Nephron (organoid): ENCODE measurements at regions not wholly inside any gene's neighbourhood (a gene's known extent, or its start where the extent isn't known, plus 50 kb on each side); places are given as distances from the start of the nearest gene placed in this dataset.

ENCODE experiments used
- H3K27ac Mint-ChIP-seq, 3 experiments: 2 replicates each; pipeline ENCODE4 v1.8.0; 2020; ENCODE audit warnings: mixed read lengths in 3 of 3, mild to moderate bottlenecking in 2 of 3, moderate library complexity in 1 of 3
- H3K27me3 Mint-ChIP-seq: 2 replicates; pipeline ENCODE4 v1.8.0; 2021; ENCODE audit warnings: low read depth, mild to moderate bottlenecking, moderate library complexity, mixed read lengths
- H3K36me3 Mint-ChIP-seq: 2 replicates; pipeline ENCODE4 v1.8.0; 2020; ENCODE audit warnings: low read depth, mixed read lengths
- H3K4me1 Mint-ChIP-seq: 2 replicates; pipeline ENCODE4 v1.8.0; 2020; ENCODE audit warnings: mixed read lengths
- H3K4me3 Mint-ChIP-seq, 3 experiments: 2 replicates each; pipeline ENCODE4 v1.8.0; 2020; ENCODE audit warnings: mild to moderate bottlenecking in 3 of 3, mixed read lengths in 3 of 3, moderate library complexity in 2 of 3
- H3K9me3 Mint-ChIP-seq: 2 replicates; pipeline ENCODE4 v1.8.0; 2020; ENCODE audit warnings: mixed read lengths
- TF ChIP-seq, protein P1 (sequence below), 3 experiments: fragments of 200-600 bp; sonication (generic); IDR thresholded peaks; one replicate each; pipeline ENCODE4 v1.5.0; 2021; ENCODE audit warnings: antibody characterized with exemption in 3 of 3; ENCODE audit not compliant: unreplicated experiment in 3 of 3

DNA sequence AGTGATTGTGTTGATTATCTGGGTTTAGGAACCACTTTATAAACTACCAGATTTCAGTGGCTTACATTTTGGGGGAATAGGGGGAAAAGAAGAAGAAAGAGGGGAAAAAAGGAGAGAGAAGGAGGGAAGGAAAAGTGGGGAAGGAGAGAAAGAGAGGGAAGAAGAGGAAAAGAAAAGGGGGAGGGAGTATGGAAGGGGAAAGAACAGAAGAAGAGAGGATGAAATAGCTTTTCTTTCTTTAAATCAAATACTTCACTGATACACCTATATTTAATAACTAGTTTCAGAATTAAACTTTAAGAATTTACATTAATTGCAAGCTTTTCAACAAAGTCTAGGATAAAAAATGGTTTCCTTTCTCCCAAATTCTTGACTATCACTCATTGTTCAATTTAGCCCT is 289.6 kb downstream of the SDHAF3 start:
- H3K4me3 Mint-ChIP-seq = no peak overlapping the region
- H3K27me3 Mint-ChIP-seq = peaks cover 3% of the 10 kb centered on the region
- TF ChIP-seq, protein P1, sequence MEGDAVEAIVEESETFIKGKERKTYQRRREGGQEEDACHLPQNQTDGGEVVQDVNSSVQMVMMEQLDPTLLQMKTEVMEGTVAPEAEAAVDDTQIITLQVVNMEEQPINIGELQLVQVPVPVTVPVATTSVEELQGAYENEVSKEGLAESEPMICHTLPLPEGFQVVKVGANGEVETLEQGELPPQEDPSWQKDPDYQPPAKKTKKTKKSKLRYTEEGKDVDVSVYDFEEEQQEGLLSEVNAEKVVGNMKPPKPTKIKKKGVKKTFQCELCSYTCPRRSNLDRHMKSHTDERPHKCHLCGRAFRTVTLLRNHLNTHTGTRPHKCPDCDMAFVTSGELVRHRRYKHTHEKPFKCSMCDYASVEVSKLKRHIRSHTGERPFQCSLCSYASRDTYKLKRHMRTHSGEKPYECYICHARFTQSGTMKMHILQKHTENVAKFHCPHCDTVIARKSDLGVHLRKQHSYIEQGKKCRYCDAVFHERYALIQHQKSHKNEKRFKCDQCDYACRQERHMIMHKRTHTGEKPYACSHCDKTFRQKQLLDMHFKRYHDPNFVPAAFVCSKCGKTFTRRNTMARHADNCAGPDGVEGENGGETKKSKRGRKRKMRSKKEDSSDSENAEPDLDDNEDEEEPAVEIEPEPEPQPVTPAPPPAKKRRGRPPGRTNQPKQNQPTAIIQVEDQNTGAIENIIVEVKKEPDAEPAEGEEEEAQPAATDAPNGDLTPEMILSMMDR (IDR thresholded peaks at IDR 0.05; ENCODE audit: unreplicated experiment in 3 of 3) = no peak
- H3K27ac Mint-ChIP-seq = no peak overlapping the region
- H3K36me3 Mint-ChIP-seq = no peaks in the 10 kb centered on the region
- H3K4me1 Mint-ChIP-seq = peaks cover 14% of the 10 kb centered on the region
- no peaks in the 10 kb centered on the region for H3K9me3 Mint-ChIP-seq

DNA sequence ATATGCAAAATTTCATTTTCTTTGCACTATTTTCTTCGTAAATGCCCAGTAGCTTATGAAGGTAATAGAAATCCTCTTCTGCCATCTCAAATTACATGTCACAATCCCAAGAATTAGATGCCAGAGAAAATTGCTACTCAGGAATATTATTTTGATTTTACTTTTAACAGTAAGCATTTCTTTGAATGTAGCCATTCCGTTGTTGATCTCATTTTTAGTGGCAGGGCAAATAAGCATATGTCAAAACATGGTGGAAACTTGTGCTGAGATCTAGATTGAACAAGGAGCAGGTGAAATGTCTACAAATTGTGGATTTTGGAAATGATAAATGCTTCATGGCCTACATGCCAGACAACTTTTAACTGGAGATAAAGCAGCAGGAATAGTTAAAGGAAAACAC is 291.8 kb downstream of the SDHAF3 start:
- H3K27ac Mint-ChIP-seq = no peak overlapping the region
- no peaks in the 10 kb centered on the region for H3K36me3 Mint-ChIP-seq
- H3K27me3 Mint-ChIP-seq = no peaks in the 10 kb centered on the region
- peaks cover 14% of the 10 kb centered on the region for H3K4me1 Mint-ChIP-seq
- no peak overlapping the region for H3K4me3 Mint-ChIP-seq
- TF ChIP-seq, protein P1 (IDR thresholded peaks at IDR 0.05; ENCODE audit: unreplicated experiment in 3 of 3) = no peak
- H3K9me3 Mint-ChIP-seq = no peaks in the 10 kb centered on the region

DNA sequence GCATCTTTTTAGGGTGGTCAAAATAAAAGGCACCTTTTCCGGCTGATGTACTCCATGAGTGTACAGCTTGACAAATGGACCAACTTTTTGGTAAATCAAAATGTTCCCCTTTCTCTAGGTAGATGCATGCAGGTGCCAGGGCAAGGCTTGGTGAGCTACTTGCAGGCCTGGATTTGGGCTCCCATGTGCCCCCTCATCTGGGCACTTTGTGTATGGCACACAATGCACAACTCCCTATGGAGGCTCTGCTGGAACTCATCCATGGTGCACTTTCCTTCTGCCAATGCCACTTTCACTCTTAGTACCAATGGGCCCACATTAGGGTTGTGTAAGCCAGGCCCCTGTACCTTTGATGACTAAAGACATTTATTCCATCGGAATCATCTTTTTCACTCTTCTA is 300.8 kb downstream of the SDHAF3 start:
- Mint-ChIP-seq H3K4me3 (no peak overlapping the region), H3K4me1 (no peaks in the 10 kb centered on the region), H3K36me3 (no peaks in the 10 kb centered on the region), H3K27me3 (peaks cover 5% of the 10 kb centered on the region), H3K9me3 (peaks cover 6% of the 10 kb centered on the region), H3K27ac (no peak overlapping the region)
- TF ChIP-seq, protein P1 (IDR thresholded peaks at IDR 0.05; ENCODE audit: unreplicated experiment in 3 of 3) = no peak

DNA sequence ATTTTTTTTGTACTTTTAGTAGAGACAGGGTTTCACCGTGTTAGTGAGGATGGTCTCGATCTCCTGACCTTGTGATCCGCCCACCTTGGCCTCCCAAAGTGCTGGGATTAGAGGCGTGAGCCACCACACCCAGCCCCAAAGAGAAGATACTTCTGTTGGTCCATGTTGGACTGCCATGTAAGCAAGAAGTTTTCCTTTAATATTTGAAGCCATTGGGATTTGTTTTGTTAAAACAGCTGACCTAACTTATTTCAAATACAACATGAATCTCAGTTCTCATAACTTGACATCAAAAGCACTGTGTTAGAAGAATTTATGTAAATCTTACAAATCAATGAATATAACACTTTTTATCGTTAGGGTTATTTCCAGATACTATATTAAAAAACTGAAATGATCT is 302.4 kb downstream of the SDHAF3 start:
- peaks cover 5% of the 10 kb centered on the region for H3K27me3 Mint-ChIP-seq
- no peaks in the 10 kb centered on the region for H3K4me1 Mint-ChIP-seq
- H3K27ac Mint-ChIP-seq = no peak overlapping the region
- no peak overlapping the region for H3K4me3 Mint-ChIP-seq
- TF ChIP-seq, protein P1 (IDR thresholded peaks at IDR 0.05; ENCODE audit: unreplicated experiment in 3 of 3) = no peak
- no peaks in the 10 kb centered on the region for H3K36me3 Mint-ChIP-seq
- H3K9me3 Mint-ChIP-seq = peaks cover 8% of the 10 kb centered on the region

DNA sequence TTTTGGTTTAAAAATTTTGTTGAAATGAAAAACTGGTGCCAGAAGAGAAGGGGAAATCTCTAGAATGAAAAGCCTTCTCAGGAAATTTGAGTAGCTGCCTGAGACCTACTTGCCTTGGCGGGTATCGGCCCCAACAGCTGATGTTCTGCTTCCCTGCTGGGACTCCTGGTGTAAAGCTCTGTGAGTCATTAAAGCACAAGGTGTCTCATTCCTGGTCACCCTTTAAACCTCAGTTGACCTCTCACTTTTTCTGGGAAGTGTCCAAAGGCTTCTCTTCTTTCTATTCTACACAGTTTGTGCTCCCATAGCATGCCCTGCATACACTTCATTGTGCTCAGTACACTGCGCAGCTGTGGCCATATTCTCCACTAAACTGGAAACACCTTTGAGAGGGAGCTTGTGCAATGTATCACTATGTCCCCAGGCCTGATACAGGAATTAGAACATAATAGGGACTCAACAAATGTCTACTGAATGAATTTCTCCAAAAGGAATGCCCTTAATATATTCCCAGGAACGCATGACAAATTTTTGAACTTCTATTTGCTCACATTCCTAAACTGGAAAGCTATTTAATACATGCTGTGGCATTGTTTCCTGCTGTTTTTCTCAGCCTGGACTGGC is 303.9 kb downstream of the SDHAF3 start:
- TF ChIP-seq, protein P1 (IDR thresholded peaks at IDR 0.05; ENCODE audit: unreplicated experiment in 3 of 3) = no peak
- Mint-ChIP-seq H3K27ac (no peak overlapping the region), H3K4me1 (no peaks in the 10 kb centered on the region), H3K36me3 (no peaks in the 10 kb centered on the region), H3K27me3 (no peaks in the 10 kb centered on the region), H3K4me3 (no peak overlapping the region), H3K9me3 (peaks cover 8% of the 10 kb centered on the region)

DNA sequence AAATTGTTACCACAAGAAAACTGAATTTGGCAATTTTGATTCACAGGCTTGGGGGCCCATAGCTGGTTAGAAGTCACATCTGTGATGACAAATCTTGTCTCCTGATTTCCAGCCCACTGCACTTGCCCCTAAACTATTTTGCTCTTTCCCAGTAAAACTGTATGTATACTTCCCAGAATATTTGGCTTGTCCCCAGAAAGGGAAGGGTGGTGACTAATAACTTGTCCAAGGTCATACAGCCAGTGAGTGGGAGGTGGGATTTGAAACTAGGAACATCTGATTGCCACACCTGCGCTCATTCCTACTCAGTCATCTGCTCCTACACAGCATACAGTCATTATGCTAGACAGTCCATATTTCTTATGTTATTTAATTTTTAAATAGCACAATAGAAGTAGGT is 304.5 kb downstream of the SDHAF3 start:
- H3K9me3 Mint-ChIP-seq = peaks cover 8% of the 10 kb centered on the region
- TF ChIP-seq, protein P1 (IDR thresholded peaks at IDR 0.05; ENCODE audit: unreplicated experiment in 3 of 3) = no peak
- no peaks in the 10 kb centered on the region for H3K27me3 Mint-ChIP-seq
- no peaks in the 10 kb centered on the region for H3K4me1 Mint-ChIP-seq
- no peaks in the 10 kb centered on the region for H3K36me3 Mint-ChIP-seq
- no peak overlapping the region for H3K27ac Mint-ChIP-seq
- H3K4me3 Mint-ChIP-seq = no peak overlapping the region
